GM12878 (cell line): ENCODE measurements at regions not wholly inside any gene's neighbourhood (a gene's known extent, or its start where the extent isn't known, plus 50 kb on each side); places are given as distances from the start of the nearest gene placed in this dataset.

Experiments used
- ATAC-seq: fragments of 200-7000 bp; cut with Tn5 transposase; 3 replicates; pipeline ENCODE4 v1.9.1; 2020; ENCODE audit warnings: mild to moderate bottlenecking, moderate library complexity
- BruUV-seq: library from RNA; stranded (reverse); fragments of 400-500 nt; replicated peaks from 2 replicates; lab custom pipeline; 2021; lab: Mats Ljungman, UMichigan
- CTCF ChIA-PET: fragments of 300-600 bp; sonication (Branson Sonifier 250); formaldehyde crosslinking; extraction: SDS; loops from one replicate; lab custom pipeline; 2021; ENCODE audit warnings: inconsistent platforms; lab: Yijun Ruan, JAX
- POLR2A ChIA-PET: fragments of 350-600 bp; formaldehyde crosslinking; extraction: SDS; loops from one replicate; lab custom pipeline; 2021; ENCODE audit warnings: inconsistent platforms; lab: Charles Lee
- RAD21 ChIA-PET: fragments of 300-600 bp; sonication (Branson Sonifier 250); formaldehyde crosslinking; loops from one replicate; lab custom pipeline; 2023; ENCODE audit warnings: antibody characterized with exemption; ENCODE audit not compliant: unreplicated experiment; lab: Charles Lee
- SMC1A ChIA-PET: fragments of 300-600 bp; sonication (Branson Sonifier 250); formaldehyde crosslinking; loops from one replicate; lab custom pipeline; 2023; ENCODE audit not compliant: unreplicated experiment, uncharacterized antibody; lab: Charles Lee
- DNase-seq: peaks from one replicate; pipeline ENCODE4 v3.0.0-alpha.2; 2011; ENCODE audit warnings: low read depth, low spot score
- FAIRE-seq: peaks from 3 replicates; lab custom pipeline; 2011; peaks lifted over from hg19 to GRCh38; lab: Jason Lieb, UNC
- H2AFZ ChIP-seq: 2 replicates; pipeline ENCODE4 v1.6.0; 2011; ENCODE audit warnings: low read depth, low read length, control low read depth; ENCODE audit not compliant: control insufficient read depth
- H3K27ac ChIP-seq: 2 replicates; pipeline ENCODE4 v1.5.1; 2011; ENCODE audit warnings: control low read depth; ENCODE audit not compliant: control insufficient read depth, insufficient read depth
- H3K27me3 ChIP-seq, 2 experiments: replicated peaks in 1 of 2; 2 replicates each; pipeline versions ENCODE4 v1.6.0 to v1.6.1; 2011; ENCODE audit warnings: low read length in 1 of 2; ENCODE audit not compliant: control insufficient read depth in 2 of 2, insufficient read depth in 2 of 2
- H3K36me3 ChIP-seq, 2 experiments: 2 replicates each; pipeline ENCODE4 v1.5.1; 2011; ENCODE audit warnings: low read length in 1 of 2; ENCODE audit not compliant: control insufficient read depth in 2 of 2, insufficient read depth in 2 of 2
- H3K4me1 ChIP-seq: 2 replicates; pipeline ENCODE4 v1.6.1; 2011; ENCODE audit warnings: mild to moderate bottlenecking, low read length, moderate library complexity, mixed read lengths; ENCODE audit not compliant: control insufficient read depth, insufficient read depth
- H3K4me2 ChIP-seq: 2 replicates; pipeline ENCODE4 v1.6.0; 2011; ENCODE audit warnings: control low read depth; ENCODE audit not compliant: control insufficient read depth, insufficient read depth
- H3K4me3 ChIP-seq: fragments of 200-600 bp; sonication (generic); 2 replicates; pipeline ENCODE4 v1.5.1; 2016
- H3K79me2 ChIP-seq: 2 replicates; pipeline ENCODE4 v1.6.0; 2011; ENCODE audit warnings: low read length; ENCODE audit not compliant: control insufficient read depth, insufficient read depth
- H3K9ac ChIP-seq: 2 replicates; pipeline ENCODE4 v1.8.0; 2011; ENCODE audit warnings: low read length, control low read depth, mixed read lengths; ENCODE audit not compliant: control insufficient read depth, insufficient read depth
- H3K9me3 ChIP-seq: replicated peaks from 3 replicates; pipeline ENCODE4 v1.5.1; 2011; ENCODE audit warnings: mild to moderate bottlenecking, low read length; ENCODE audit not compliant: control insufficient read depth, insufficient read depth
- H4K20me1 ChIP-seq: 2 replicates; pipeline ENCODE4 v1.6.0; 2011; ENCODE audit not compliant: control insufficient read depth, insufficient read depth
- CBFB ChIP-seq: IDR thresholded peaks from 2 replicates; pipeline ENCODE4 v1.6.1; 2016; ENCODE audit warnings: antibody characterized with exemption, low read depth
- CHD1 ChIP-seq: IDR thresholded peaks from 2 replicates; pipeline ENCODE4 v1.6.1; 2012; ENCODE audit warnings: low read depth, low read length, improper control_type of control experiment
- IKZF2 ChIP-seq, 2 experiments: fragments of 450-650 bp; IDR thresholded peaks; 2 replicates each; pipeline ENCODE4 v1.6.1; 2017; ENCODE audit warnings: mild to moderate bottlenecking in 2 of 2, moderate library complexity in 2 of 2
- PAX8 ChIP-seq: fragments of 450-650 bp; IDR thresholded peaks from 2 replicates; pipeline ENCODE4 v1.6.1; 2017; ENCODE audit warnings: mild to moderate bottlenecking, moderate library complexity
- YBX1 ChIP-seq: fragments of 450-650 bp; IDR thresholded peaks from 2 replicates; pipeline ENCODE4 v1.6.1; 2016; ENCODE audit warnings: antibody characterized with exemption
- ZNF207 ChIP-seq: fragments of 450-650 bp; IDR thresholded peaks from 2 replicates; pipeline ENCODE4 v1.6.1; 2014; ENCODE audit warnings: antibody characterized with exemption, mild to moderate bottlenecking, borderline replicate concordance
- ZNF24 ChIP-seq: fragments of 450-650 bp; IDR thresholded peaks from 2 replicates; pipeline ENCODE4 v1.6.1; 2017; ENCODE audit warnings: antibody characterized with exemption, mild to moderate bottlenecking
- ZNF384 ChIP-seq: IDR thresholded peaks from 2 replicates; pipeline ENCODE4 v1.6.1; 2012; ENCODE audit warnings: low read depth, mild to moderate bottlenecking, low read length, improper control_type of control experiment, borderline replicate concordance
- WGBS: methylation state at CpG from one replicate; pipeline ENCODE4 v1.1.6; 2016; ENCODE audit warnings: low lambda C conversion rate; ENCODE audit not compliant: insufficient replicate concordance, insufficient coverage; ENCODE audit errors: missing lambda C conversion rate; 5-methylcytosine and 5-hydroxymethylcytosine counted together
- in situ Hi-C: fragments of 300-500 bp; cut with MboI; formaldehyde crosslinking; loops from 9 replicates; pipeline ENCODE4 v1.14.3; 2018; ENCODE audit warnings: mixed read lengths
- intact Hi-C: fragments of 100-400 bp; cut with micrococcal nuclease; formaldehyde crosslinking; loops from one replicate; pipeline ENCODE4 v1.14.2; 2022; ENCODE audit not compliant: unreplicated experiment
- TF ChIP-seq, protein P1 (sequence below): fragments of 450-650 bp; IDR thresholded peaks from 2 replicates; pipeline ENCODE4 v1.6.1; 2016; ENCODE audit warnings: mild to moderate bottlenecking
- TF ChIP-seq, protein P2 (sequence below): fragments of 450-650 bp; IDR thresholded peaks from 2 replicates; pipeline ENCODE4 v1.6.1; 2018; ENCODE audit warnings: borderline replicate concordance, mild to moderate bottlenecking; ENCODE audit not compliant: partially characterized antibody
- TF ChIP-seq, protein P3 (sequence below): fragments of 450-650 bp; conservative IDR thresholded peaks from 2 replicates; pipeline ENCODE4 v1.6.1; 2017; ENCODE audit warnings: mild to moderate bottlenecking, moderate library complexity

DNA sequence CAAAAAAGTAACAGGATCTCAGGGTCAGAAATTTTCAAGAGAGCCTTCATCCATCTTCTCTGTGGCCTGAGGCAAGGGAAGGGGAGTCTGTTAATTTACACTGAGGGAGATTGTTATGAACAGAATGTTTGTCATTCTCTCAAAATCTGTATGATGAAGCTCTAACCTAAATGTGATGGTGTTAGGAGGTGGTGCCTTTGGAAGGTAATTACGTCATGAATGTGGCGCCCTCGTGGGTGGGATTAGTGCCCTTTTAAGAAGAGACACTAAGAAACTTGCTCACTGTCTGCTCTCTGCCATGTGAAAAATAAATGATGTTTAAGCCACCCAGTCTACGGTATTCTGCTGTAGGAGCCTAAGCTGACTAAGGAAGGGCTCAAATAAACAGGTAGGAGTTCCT is 521.6 kb downstream of the SNAPC1 start:
- CTCF ChIA-PET, result no interaction called here
- Histone ChIP-seq H3K9me3 (no peaks in the 10 kb centered on the region), H3K27ac (no peak overlapping the region), H3K79me2 (no peaks in the 10 kb centered on the region)
- ATAC-seq, result no peak
- TF ChIP-seq, protein P1, sequence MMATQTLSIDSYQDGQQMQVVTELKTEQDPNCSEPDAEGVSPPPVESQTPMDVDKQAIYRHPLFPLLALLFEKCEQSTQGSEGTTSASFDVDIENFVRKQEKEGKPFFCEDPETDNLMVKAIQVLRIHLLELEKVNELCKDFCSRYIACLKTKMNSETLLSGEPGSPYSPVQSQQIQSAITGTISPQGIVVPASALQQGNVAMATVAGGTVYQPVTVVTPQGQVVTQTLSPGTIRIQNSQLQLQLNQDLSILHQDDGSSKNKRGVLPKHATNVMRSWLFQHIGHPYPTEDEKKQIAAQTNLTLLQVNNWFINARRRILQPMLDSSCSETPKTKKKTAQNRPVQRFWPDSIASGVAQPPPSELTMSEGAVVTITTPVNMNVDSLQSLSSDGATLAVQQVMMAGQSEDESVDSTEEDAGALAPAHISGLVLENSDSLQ, result no peak
- no peak for TF ChIP-seq IKZF2 (IDR thresholded peaks at IDR 0.05)
- no peak for TF ChIP-seq CBFB
- no peak for TF ChIP-seq CHD1
- TF ChIP-seq ZNF384, result no peak
- TF ChIP-seq YBX1, result no peak
- TF ChIP-seq PAX8, result no peak
- no peak for TF ChIP-seq ZNF24
- TF ChIP-seq, protein P2, sequence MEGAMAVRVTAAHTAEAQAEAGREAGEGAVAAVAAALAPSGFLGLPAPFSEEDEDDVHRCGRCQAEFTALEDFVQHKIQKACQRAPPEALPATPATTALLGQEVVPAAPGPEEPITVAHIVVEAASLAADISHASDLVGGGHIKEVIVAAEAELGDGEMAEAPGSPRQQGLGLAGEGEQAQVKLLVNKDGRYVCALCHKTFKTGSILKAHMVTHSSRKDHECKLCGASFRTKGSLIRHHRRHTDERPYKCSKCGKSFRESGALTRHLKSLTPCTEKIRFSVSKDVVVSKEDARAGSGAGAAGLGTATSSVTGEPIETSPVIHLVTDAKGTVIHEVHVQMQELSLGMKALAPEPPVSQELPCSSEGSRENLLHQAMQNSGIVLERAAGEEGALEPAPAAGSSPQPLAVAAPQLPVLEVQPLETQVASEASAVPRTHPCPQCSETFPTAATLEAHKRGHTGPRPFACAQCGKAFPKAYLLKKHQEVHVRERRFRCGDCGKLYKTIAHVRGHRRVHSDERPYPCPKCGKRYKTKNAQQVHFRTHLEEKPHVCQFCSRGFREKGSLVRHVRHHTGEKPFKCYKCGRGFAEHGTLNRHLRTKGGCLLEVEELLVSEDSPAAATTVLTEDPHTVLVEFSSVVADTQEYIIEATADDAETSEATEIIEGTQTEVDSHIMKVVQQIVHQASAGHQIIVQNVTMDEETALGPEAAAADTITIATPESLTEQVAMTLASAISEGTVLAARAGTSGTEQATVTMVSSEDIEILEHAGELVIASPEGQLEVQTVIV, result no peak
- TF ChIP-seq, protein P3, sequence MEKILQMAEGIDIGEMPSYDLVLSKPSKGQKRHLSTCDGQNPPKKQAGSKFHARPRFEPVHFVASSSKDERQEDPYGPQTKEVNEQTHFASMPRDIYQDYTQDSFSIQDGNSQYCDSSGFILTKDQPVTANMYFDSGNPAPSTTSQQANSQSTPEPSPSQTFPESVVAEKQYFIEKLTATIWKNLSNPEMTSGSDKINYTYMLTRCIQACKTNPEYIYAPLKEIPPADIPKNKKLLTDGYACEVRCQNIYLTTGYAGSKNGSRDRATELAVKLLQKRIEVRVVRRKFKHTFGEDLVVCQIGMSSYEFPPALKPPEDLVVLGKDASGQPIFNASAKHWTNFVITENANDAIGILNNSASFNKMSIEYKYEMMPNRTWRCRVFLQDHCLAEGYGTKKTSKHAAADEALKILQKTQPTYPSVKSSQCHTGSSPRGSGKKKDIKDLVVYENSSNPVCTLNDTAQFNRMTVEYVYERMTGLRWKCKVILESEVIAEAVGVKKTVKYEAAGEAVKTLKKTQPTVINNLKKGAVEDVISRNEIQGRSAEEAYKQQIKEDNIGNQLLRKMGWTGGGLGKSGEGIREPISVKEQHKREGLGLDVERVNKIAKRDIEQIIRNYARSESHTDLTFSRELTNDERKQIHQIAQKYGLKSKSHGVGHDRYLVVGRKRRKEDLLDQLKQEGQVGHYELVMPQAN, result no peak
- no peak for TF ChIP-seq ZNF207
- TF ChIP-seq, all 136 proteins: peak for 0
- H3K4me3 ChIP-seq, result no peak overlapping the region
- no peaks in the 10 kb centered on the region for H4K20me1 ChIP-seq
- FAIRE-seq (no peak), DNase-seq (no peak)
- H2AFZ ChIP-seq, result no peak overlapping the region
- H3K27me3 ChIP-seq, result no peaks in the 10 kb centered on the region
- H3K36me3 ChIP-seq, result no peaks in the 10 kb centered on the region
- WGBS, result 12% methylated on average over 4 of the region's 4 CpGs
- ChIA-PET SMC1A (no interaction called here), RAD21 (no interaction called here), POLR2A (no interaction called here)
- no peaks in the 10 kb centered on the region for H3K4me1 ChIP-seq
- intact Hi-C loops (no loop called here), in situ Hi-C loops (no loop called here)
- no peak overlapping the region for H3K9ac ChIP-seq
- no peak overlapping the region for H3K4me2 ChIP-seq
- BruUV-seq, result no TSS peak
